Stomach smooth muscle (tissue), 2 donors: ENCODE measurements at regions not wholly inside any gene's neighbourhood (a gene's known extent, or its start where the extent isn't known, plus 50 kb on each side); places are given as distances from the start of the nearest gene placed in this dataset.

Experiments used
- H3K27ac ChIP-seq: one replicate; pipeline ENCODE4 v1.7.0; 2013; ENCODE audit warnings: mild to moderate bottlenecking, low read length, inconsistent platforms
- H3K27me3 ChIP-seq, 2 donors: one replicate each; pipeline ENCODE4 v1.7.0; 2013; ENCODE audit warnings: low read length in 2 of 2; ENCODE audit not compliant: insufficient read depth in 2 of 2, control insufficient read depth in 1 of 2
- H3K36me3 ChIP-seq, 2 donors: one replicate each; pipeline ENCODE4 v1.7.0; 2013; ENCODE audit warnings: low read length in 2 of 2; ENCODE audit not compliant: control insufficient read depth in 2 of 2, insufficient read depth in 2 of 2
- H3K4me1 ChIP-seq: one replicate; pipeline ENCODE4 v1.7.0; 2013; ENCODE audit warnings: low read length; ENCODE audit not compliant: control insufficient read depth, insufficient read depth
- H3K4me3 ChIP-seq, 2 donors: one replicate each; pipeline ENCODE4 v1.7.0; 2013; ENCODE audit warnings: low read length in 2 of 2
- H3K9ac ChIP-seq, 2 donors: one replicate each; pipeline ENCODE4 v1.7.0; 2013; ENCODE audit warnings: low read length in 2 of 2, mild to moderate bottlenecking in 1 of 2
- H3K9me3 ChIP-seq, 2 donors: one replicate each; pipeline ENCODE4 v1.7.0; 2013; ENCODE audit warnings: low read length in 2 of 2; ENCODE audit not compliant: control insufficient read depth in 2 of 2
- donor health status: healthy.
- donor health status: Pancreatic carcinoma.

GRCh38 chr13:90519157-90519556, 828.3 kb upstream of the MIR17HG start:
- Histone ChIP-seq H3K9me3 (no peaks in the 10 kb centered on the region), H3K4me1 (no peaks in the 10 kb centered on the region), H3K36me3 (no peaks in the 10 kb centered on the region), H3K27me3 (no peaks in the 10 kb centered on the region), H3K9ac (no peak overlapping the region), H3K27ac (no peak overlapping the region), H3K4me3 (no peak overlapping the region)

DNA sequence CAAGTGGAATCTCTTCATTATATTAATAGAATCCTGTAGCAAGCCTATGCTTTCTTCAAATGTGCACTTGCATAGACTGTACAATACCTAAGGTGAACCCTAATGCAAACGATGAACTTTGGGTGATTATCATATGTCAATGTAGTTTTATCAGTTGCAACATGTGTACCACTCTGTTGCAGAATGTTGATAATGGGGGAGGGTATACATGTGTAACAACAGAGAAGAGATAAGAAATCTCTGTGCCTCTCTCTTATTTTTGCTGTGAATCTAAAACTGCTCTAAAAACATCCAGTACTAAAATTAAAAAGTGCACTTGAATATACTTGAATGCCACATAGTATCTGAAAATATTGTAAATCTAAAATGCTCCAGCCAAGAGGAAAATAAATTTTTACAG, 820.8 kb upstream of the MIR17HG start:
- Histone ChIP-seq H3K27me3 (no peaks in the 10 kb centered on the region), H3K4me3 (no peak overlapping the region), H3K36me3 (no peaks in the 10 kb centered on the region), H3K27ac (no peak overlapping the region), H3K9ac (no peak overlapping the region), H3K4me1 (no peaks in the 10 kb centered on the region), H3K9me3 (no peaks in the 10 kb centered on the region)

DNA sequence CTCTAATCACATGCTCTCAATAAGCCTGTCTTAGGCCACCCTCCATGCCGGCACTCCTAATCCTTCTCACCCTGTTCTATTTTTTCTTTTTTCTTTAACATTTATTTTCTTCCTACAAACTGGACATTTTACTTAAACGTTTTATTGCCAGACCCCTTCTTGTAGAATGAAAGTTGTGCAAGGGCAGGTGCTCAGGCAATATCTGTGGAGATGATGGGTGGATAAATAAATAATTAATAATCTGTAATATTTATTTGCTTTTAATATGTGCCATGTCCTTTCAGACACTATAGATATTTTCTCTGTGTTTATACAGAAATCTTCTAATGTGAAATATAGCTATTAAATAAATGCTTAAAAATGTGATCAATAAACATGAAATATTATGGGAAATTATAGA, 815.7 kb upstream of the MIR17HG start:
- H3K36me3 ChIP-seq = no peaks in the 10 kb centered on the region
- H3K27me3 ChIP-seq = no peaks in the 10 kb centered on the region
- no peak overlapping the region for H3K9ac ChIP-seq
- H3K4me3 ChIP-seq = no peak overlapping the region
- H3K9me3 ChIP-seq = no peaks in the 10 kb centered on the region
- no peaks in the 10 kb centered on the region for H3K4me1 ChIP-seq
- H3K27ac ChIP-seq = no peak overlapping the region

DNA sequence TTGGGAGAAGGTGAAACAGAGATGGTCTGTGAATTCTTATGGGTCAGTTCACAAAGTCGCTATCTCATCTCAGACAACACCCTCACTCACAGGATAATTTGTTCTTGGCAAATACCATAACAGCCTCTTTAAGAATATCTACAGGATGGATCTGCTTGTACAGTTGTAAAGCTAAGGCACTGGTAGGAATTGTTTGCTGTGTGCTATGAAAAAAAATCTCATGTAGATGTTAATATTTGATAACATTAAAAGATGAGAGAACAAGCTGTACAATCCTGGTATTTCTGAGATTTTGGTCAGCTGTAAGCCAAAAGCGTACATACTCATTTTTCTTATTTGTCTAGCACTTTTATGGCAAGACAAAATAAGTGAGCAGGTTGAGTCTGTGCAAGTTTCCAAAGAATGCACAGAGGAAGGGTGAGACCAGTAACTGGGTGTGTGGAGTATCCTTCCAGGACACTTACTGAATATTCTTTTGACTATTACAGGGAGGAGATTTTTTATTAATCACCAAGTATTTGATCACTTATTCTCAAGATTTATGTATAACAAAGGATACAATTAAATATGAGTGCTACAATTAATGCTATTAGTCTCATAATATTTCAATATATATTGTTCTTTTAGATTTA, 814.5 kb upstream of the MIR17HG start:
- H3K9me3 ChIP-seq = no peaks in the 10 kb centered on the region
- no peaks in the 10 kb centered on the region for H3K4me1 ChIP-seq
- H3K36me3 ChIP-seq = no peaks in the 10 kb centered on the region
- no peak overlapping the region for H3K9ac ChIP-seq
- no peaks in the 10 kb centered on the region for H3K27me3 ChIP-seq
- H3K4me3 ChIP-seq = no peak overlapping the region
- H3K27ac ChIP-seq = no peak overlapping the region

GRCh38 chr13:90533866-90534265, 813.6 kb upstream of the MIR17HG start:
- Histone ChIP-seq H3K9ac (no peak overlapping the region), H3K4me1 (no peaks in the 10 kb centered on the region), H3K4me3 (no peak overlapping the region), H3K27ac (no peak overlapping the region), H3K27me3 (no peaks in the 10 kb centered on the region), H3K9me3 (peaks cover 0 to 4% of the 10 kb centered on the region in 2 donors), H3K36me3 (no peaks in the 10 kb centered on the region)

DNA sequence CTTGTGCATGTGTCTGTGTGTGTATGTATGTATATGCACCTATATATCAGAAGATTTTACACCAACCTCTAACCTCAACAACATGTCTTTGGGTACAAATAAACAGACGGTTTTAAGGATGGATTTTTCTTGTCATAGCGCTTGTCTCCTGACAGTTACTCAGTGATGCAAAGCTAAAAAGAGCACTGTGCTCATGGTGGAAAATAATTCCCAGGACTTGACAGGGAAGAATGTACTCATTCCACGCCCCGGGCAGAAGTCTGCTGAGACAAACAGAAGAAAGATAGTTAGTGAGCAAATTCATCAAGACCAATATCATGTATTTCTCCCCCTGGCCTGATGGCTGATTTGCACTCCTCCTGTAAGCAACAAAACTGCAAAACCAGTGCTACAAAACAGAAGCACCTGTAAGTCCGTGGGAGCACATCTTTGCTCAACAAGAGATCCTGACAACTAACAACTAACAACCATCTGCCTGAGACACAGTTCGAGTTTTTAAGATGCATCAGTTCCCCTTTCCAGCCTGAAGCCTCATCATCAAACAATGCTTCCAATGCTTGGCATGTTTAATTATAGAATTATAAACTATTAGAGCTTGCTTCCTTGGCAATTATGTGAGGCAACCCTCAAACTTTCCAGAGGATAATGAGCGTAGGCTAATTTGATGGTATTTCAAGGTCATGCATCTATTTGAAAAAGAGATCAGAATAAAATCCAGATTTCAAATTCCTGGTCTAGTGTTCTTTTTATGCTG, 812.7 kb upstream of the MIR17HG start:
- no peaks in the 10 kb centered on the region for H3K4me1 ChIP-seq
- H3K9ac ChIP-seq = no peak overlapping the region
- no peak overlapping the region for H3K27ac ChIP-seq
- no peaks in the 10 kb centered on the region for H3K36me3 ChIP-seq
- no peaks in the 10 kb centered on the region for H3K27me3 ChIP-seq
- peaks cover 0 to 4% of the 10 kb centered on the region in 2 donors for H3K9me3 ChIP-seq
- H3K4me3 ChIP-seq = no peak overlapping the region

DNA sequence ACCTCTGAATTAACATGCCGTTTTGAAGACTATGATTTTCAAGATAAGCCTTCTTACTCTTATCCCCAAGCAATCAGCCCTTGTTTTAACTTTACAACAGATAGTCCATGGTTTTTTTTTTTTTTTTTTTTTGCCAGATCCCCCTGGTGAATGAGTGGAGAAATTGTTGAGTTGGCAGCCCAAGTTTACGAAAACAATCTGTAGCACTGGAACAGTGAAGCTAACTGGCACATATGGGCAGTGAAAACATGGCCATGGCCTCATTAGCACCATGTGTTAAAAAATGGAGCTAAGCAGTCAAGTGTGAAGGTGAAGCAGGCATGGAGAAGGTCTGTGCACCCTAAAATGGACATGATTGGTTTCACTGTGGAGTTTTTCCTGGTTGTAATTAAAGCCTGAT, 812.1 kb upstream of the MIR17HG start:
- H3K9ac ChIP-seq = no peak overlapping the region
- no peak overlapping the region for H3K27ac ChIP-seq
- no peaks in the 10 kb centered on the region for H3K27me3 ChIP-seq
- peaks cover 0 to 4% of the 10 kb centered on the region in 2 donors for H3K9me3 ChIP-seq
- no peaks in the 10 kb centered on the region for H3K36me3 ChIP-seq
- H3K4me3 ChIP-seq = no peak overlapping the region
- no peaks in the 10 kb centered on the region for H3K4me1 ChIP-seq

DNA sequence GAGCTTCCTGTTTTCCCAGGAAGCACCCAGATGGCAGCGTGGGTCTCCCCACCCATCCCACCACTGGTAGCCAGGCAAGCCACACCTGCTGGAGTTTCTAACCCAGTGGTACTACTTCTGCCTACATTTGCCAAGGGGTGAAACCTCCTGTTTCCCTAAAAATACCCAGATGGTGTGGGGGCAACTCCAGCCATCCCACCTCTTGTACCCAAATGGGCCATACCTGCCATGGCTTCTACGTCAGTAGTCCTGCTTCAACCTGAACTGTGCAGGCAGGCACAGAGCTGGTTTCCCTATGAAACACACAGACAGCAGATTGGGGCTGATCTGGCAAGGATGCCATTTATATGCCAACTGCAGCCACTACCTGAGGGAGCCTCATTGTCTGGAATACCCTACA, 809.4 kb upstream of the MIR17HG start:
- Histone ChIP-seq H3K4me1 (no peaks in the 10 kb centered on the region), H3K27ac (no peak overlapping the region), H3K9me3 (peaks cover 0 to 4% of the 10 kb centered on the region in 2 donors), H3K27me3 (no peaks in the 10 kb centered on the region), H3K36me3 (no peaks in the 10 kb centered on the region), H3K9ac (no peak overlapping the region), H3K4me3 (no peak overlapping the region)

DNA sequence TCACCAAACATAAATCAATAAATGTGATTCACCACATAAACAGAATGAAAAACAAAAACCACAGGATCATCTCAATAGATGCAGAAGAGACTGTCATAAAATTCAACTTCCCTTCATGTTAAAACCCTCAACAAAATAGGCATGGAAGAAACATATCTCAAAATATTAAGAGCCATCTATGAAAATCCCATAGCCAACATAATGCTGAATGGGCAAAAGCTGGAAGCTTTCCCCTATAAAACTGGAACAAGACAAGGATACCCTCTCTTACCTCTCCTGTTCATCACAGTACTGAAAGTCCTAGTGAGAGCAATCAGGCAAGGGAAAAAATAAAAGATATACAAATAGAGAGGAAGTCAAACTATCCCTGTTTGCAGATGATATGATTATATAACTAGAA, 806.1 kb upstream of the MIR17HG start:
- no peaks in the 10 kb centered on the region for H3K4me1 ChIP-seq
- H3K27me3 ChIP-seq = no peaks in the 10 kb centered on the region
- H3K9me3 ChIP-seq = peaks cover 0 to 4% of the 10 kb centered on the region in 2 donors
- H3K36me3 ChIP-seq = no peaks in the 10 kb centered on the region
- H3K4me3 ChIP-seq = no peak overlapping the region
- no peak overlapping the region for H3K27ac ChIP-seq
- H3K9ac ChIP-seq = no peak overlapping the region

GRCh38 chr13:90542959-90543505, 804.5 kb upstream of the MIR17HG start:
- no peaks in the 10 kb centered on the region for H3K27me3 ChIP-seq
- peaks cover 0 to 3% of the 10 kb centered on the region in 2 donors for H3K9me3 ChIP-seq
- no peaks in the 10 kb centered on the region for H3K4me1 ChIP-seq
- H3K27ac ChIP-seq = no peak overlapping the region
- H3K4me3 ChIP-seq = no peak overlapping the region
- no peaks in the 10 kb centered on the region for H3K36me3 ChIP-seq
- H3K9ac ChIP-seq = no peak overlapping the region
